ENCODE measurements at regions not wholly inside any gene's neighbourhood (a gene's known extent, or its start where the extent isn't known, plus 50 kb on each side); places are given as distances from the start of the nearest gene placed in this dataset.

- TF ChIP-seq CTCF (conservative IDR thresholded peaks at IDR 0.05 in 1 of 2, IDR thresholded peaks at IDR 0.05 in 1 of 2; ENCODE audit: low read depth in 1 of 2, low read length in 2 of 2), result no peak
- TF ChIP-seq EZH2 (IDR thresholded peaks at IDR 0.05; ENCODE audit: low read length, missing control alignments), result no peak
Observed at GRCh38 chr15:87582169-87582568, 674.4 kb downstream of the NTRK3 start.
